CD4-positive, alpha-beta T cell treated with Interleukin-6 at 100 ng/mL for 8 hours (primary cell): ENCODE measurements at regions not wholly inside any gene's neighbourhood (a gene's known extent, or its start where the extent isn't known, plus 50 kb on each side); places are given as distances from the start of the nearest gene placed in this dataset.
A peak's percentile ranks its signal among the peaks of the same experiment; 100 is the strongest.
"Not testable (repeated sequence)": the region's sequence is repeated elsewhere in the genome, so short reads cannot be mapped to it uniquely, and the experiment has no call there.

ENCODE experiments used
- DNase-seq: peaks from one replicate; pipeline ENCODE4 v3.0.0-alpha.2; 2020; ENCODE audit warnings: mixed read lengths, low spot score

DNA sequence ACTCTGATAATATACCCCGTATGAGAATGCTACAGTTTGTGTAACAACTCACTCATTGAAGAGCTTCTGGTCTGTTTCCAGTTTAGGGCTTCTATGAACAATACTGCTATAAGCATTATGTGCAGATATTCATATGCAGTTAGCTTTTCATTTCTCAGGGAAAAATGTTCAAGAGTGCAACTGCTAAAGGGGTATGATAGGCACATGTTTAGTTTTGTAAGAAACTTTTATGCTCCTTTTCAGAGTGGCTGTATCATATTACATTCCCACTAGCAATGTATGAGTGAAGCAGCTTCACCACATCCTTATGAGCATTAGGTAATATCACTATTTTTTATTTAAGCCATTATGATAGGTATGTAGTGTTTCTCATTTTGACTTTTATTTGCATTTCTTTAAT is 182.6 kb upstream of the CXCL12 start:
- no peak for DNase-seq

DNA sequence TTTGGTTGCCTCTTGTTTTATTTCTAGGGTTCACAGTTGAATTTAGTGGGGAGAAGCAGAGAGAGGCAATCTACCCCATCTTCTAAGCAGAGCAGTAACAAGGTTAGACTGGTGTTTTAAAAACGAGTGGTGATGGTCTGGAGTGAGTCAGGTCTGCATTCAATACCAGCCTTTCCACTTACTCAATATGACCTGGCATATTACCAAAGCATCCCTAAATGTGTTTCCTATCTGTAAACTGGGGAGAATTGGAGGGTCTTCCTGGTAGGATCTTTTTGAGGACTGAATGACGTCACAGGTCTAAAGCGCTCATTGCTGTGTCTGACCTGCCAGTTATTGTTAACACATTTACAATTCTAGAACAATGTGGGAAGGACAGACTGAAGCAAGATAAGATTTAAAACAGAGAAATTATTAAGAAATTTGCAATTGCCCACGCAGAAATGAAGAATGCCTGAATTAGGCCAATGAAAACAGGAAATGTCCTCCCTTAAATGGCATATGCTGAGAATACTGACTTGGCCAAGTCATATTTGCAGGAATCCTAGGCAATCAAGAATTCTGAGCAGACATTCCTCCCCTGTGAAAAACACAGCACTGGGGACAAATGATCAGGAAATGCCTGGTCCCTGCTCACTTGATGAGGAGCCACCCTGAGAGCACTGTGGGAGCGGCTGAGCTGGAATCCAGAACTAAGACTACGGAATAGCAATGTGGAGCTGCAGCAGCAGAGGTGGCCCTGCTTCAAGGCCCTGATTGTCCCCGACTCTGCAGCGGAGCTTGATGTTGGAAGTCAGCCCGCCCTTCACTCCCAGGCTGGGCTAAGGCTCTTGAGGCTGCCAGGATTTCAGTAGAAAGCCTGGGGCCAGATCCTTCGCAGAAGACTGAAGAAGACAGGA is 184.5 kb upstream of the CXCL12 start:
- DNase-seq = no peak

DNA sequence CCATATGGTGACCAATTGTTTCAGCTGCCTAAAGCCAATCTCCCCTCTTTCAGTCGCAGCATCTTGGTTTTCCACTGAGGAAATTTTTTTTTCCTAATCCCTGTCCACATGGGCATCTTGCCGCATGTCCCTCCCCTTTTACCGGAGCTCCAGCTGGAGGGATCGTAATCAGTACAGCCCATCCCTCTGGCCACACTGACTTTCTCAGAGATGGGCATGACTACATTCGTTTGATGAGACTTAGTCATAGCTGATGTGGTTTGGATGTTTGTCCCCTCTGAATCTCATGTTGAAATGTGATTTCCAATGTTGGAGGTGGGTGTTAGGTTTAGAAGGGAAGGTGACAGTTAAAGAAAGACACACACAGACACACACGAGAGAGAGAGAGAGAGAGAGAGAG is 186.8 kb upstream of the CXCL12 start:
- DNase-seq = no peak

DNA sequence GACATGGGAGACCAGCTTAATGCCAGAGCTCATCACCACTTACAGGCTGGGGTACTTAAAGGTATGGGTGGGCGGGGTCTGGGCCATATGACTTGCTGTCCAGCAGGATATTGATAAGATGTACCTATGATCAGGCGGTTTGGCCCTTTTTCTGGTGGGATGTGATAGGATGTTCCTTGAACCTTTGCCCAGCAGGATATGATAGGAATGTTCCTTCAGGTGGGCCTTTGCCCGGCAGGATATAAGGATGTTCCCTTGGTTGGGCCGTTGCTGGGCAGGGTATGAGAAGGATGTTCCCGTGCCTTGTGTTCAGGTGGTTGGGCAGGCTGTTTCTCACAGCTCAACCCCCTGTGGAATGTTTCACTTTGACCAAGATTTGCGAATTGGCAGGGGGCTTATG is 187.2 kb upstream of the CXCL12 start:
- DNase-seq = no peak

DNA sequence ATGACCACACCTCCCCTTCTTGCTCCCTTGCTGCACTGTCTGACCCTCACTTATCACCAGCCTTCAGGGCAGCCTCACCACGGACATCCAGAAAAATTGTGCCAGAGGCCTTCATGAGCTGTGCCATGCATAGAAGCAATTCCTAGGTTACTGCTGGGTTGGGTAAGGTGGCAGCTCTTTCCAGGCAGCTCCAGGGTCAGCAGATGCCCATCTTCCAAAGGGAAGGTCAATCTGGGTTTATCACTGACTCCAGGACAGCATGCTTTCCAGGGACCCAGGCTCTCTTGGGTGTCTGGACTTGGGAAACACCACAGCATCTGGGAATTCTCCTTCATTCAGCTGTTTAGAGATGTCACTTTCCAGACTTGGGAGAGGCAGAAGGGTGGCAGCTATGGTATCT is 188.9 kb upstream of the CXCL12 start:
- DNase-seq = no peak

DNA sequence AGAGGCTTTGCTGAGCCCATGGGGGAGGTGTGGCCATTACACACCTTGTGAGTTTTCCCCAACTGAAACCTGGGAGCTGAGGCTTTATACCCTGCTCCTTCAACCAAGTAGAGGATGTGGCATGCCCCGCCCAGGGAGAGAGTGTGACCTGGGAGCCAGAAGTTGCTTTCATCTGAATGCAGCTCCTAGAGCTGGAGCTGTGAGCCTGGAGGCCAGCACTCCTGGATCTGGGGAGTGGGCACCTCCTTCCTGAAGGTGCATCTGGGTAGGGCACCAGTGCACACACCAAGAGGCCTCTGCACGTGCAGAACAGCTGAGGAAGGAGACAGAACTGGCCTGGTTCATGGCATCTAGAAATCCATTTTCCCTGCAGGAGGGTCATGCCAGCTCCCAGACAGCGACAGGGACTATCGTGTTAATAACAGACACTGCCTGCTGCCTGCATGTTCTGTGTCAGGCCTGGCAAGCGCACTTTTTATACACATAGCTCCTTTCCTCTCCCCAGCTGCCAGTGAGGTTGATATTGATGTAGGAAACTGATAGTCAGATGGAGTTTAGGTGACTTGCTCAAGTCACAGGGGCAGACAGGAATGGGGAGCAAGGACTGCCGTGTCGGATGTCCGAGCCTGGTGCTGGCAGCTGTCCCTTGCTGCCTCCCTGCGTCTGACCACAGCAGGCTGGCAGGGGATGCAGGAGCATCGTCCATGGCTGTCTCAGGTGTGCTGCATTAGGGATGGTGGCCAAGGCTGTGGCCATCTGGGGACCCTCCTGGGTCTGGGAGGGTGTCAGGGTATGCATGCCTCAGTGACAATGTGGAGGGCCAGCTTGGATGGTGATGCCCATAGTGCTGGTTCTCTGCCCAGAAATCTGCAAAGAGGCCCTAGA is 189.9 kb upstream of the CXCL12 start:
- DNase-seq = no peak

DNA sequence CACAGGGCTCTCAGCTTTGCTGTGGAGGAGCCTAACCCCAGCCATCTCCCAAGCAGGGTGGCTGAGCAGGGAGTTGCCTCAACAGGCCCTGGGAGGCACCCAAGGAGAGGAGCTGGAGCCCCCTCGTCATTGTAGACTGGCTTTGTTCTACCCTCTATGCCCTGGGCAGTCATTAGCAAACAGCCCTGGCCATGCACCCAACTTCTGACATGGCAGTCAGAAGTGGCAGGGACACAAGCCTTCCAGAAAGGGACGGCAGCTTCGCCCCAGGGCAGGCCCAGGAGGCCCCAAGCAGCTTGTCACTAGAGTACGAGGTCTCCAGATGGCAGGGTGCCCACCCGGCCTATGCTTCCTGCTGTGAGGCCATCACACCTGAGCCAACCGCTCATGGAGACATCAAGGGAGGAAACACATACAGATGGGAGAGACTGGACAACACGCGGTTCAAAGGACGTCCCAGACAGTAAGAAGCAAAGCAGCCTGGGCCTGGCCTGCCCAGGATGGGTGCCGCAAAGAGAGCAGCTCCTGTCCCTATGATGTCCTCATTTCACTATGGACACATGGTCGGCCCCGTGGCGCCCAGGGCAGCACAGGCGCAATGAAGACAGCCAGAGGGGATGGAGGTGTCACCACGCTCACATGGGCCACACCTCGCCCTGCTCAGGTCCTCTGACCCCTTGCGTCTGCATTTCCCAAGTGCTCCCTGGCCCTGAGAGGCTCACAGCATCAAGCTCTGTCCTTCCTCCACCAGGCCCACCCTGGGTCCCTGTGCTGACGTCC is 190.9 kb upstream of the CXCL12 start:
- no peak for DNase-seq

DNA sequence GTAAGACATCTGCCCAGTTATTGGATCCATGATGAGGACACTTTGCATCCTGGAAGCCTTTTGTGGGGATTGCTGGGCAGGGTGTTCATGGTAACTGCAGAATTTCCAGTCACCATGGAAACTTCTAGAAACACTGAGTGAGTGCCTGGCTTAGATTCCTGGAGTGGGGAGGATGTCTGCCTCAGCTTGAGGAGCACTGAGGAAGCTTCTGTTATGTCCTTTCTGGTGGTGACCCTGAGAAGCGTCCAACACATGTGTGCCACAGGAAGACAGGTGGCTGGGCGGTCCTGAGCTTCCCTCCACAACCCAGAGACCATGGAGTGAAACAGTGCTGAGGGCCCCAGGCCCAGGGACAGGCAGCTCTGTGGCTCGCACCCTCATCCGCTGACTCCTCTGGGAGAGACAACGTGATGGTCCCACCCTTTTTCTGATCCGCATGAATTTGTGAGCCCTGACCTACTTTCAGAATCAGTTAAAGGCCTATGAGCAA is 191.8 kb upstream of the CXCL12 start:
- DNase-seq = peak; percentile 35

DNA sequence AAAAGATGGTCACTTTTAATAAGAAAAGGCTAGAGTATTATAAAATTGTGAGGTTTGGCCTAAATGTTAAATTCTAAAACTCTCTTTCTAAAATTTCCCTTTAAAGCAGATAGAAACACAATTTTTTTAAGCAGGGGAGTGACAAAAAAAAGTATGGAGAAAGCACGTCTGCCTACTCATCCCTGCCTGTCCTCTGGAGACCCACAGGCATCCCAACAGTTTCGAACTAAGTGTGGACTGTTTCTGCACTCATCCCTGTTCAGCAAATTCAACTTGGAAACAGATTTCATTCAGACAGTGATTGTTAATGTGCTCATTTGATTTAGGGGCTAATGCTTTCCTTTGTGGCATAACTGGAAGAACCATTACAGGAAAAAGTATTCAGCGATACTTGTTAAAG is 192.6 kb upstream of the CXCL12 start:
- DNase-seq = no peak

DNA sequence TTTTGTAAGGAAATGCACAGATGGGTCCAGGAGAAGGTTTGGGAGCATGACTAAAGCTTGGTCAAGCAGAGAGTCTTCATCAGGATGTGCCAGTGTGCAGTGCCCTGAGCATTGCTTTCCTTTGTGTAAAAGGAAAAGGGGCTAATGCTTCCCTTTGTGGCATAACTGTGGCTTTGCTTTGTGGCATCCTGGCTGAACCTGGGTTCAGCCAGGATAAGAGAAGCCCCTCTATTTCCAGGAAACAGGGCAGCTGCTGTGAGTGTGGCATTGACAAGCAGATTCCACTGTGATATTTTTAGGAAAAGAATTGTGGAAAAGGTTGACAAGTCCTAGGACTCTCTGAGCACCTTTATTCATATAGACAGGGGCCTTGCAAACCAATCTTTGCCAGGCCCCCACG is 193.4 kb upstream of the CXCL12 start:
- no peak for DNase-seq

DNA sequence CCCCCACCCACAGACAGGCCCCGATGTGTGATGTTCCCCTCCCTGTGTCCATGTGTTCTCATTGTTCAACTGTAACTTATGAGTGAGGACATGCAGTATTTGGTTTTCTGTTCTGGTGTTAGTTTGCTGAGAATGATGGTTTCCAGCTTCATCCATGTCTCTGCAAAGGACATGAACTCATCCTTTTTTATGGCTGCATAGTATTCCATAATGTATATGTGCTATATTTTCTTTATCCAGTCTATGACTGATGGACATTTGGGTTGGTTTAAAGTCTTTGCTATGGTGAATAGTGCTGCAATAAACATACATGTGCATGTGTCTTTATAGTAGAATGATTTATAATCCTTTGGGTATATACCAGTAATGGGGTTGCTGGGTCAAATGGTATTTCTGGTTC is 194.1 kb upstream of the CXCL12 start:
- DNase-seq = not testable (repeated sequence)

DNA sequence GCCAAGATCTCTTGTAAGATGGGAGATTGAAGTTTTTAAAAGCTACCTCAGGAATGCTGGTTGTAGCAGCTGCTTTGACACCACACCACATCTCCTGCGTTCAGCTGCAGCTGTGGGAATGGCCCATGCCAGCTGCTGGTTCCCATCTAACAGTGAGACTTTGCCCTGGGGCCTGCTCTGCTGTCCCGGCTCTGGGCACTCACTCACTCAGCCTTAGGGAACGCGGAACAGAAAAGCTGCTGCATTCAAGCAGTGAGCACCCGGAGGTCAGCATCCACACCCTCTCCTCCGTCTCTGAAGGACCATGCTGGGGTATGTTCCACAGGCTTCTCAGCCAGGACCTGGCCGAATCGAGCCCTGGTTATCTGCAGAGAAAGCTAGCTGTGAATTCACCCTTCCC is 197.1 kb upstream of the CXCL12 start:
- DNase-seq = no peak

DNA sequence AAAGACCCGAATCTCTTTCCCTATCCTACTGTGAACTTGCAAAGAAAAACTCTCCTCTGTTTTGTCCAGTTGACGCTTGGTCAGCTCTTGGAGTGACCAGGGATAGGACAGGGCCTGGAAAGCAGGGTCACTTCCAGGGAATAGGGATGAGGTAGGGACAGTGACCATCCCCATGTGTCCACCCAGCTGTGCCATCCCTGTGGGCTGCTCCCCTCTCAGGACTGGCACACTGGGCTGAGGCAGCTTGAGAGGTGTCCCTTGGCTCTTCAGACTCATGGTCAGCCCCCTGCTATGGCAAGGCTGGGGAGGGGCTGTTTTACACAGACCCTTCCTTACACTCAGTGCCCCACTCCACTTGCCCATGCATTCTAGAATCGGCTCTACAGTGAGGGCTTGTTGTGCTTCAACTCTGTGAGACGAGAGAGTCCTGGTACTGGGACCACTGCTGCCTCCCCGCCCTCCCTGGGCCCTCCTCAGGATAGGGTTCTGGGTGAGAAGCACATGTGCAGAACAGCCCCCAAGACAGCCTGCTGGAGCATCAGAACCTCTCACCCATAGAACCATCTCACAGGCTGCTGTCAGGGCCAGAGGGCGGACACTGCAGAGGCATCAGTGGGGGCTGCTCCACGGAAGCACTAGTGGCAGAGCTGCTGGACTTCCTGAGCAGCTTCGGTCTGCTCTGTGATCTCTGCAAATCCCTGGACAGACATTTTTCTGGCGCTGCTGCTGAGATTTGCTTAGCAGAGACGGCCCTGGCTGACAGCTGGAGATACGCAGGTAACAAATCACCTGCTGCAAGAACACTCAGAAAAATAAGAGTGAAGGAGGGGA is 202.8 kb upstream of the CXCL12 start:
- no peak for DNase-seq

DNA sequence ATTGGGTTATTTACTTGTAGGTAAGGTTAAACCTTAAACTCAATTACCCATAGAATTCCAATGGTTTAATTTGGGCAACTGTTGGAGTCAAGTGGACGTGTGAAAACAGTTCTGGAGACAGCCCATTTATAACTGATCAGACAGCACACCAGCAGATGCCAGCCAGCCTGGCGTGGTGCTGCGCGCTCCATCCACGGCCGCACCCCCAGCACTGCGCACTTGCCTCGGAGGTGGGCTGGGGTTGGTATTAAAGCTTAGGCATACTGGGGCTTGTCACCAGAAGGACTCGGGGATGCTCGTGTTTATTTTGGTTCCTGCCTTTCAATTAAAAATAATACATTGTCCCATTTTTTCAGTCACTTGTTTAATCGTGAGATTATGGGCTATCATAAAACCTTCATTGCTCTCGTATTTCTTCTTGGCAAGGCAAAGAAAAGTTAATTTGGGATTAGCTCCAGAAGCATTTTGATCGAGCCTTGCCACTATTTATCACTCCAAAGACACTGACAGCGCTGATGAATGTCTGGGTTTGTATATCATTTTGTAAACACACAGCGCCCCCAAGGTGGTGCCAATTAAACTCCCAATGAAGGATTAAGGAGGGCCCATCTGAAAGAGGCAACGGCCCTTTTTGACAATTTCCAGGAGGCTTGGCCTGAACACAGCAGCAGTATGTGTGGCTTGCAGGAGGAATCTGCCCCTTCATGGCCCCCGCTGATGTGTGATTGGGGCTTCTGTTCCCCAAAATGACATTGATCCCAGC is 204.5 kb upstream of the CXCL12 start:
- DNase-seq = no peak

DNA sequence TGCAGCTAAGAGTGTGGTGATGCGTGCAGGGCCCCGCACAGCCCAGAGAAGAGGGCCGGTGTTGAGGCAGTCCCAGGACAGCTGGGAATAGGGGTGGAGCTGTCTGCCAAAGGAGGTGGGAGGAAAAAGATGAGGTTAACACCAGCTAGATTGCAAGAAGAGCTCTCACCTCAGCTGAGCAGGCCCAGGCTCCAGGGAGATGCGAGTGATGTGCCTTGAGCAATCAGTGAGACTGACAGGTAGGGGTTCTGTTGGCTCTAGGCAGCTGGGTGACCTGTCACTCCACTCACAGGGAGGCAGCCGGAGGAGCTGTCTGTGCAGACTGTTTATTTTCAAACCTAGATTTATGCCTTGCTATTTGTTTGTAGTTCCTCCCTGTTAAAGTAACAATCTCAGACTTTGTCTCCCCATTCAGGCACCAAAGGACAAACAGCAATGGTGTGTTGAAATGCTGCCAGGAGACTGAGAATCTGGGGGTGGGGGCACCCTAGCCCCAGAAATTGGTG is 205.1 kb upstream of the CXCL12 start:
- no peak for DNase-seq

DNA sequence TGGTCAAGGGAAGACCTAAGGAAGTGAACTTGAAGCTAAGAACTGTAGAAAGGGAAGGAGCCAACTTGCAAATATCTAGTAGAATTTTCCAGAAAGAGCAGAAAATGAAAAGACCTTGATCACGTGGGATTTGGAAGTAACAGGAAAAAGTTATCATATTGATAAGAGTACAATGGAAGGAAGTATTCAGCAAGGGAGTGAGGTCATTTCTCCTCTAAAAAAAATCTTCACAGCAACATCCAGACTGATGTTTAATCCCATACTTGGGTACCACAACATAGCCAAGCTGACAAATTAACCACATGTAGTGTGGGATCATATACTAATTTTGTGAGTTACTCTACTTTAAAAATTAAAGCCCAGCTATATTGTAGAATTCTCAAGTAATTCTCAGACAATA is 207.0 kb upstream of the CXCL12 start:
- no peak for DNase-seq

DNA sequence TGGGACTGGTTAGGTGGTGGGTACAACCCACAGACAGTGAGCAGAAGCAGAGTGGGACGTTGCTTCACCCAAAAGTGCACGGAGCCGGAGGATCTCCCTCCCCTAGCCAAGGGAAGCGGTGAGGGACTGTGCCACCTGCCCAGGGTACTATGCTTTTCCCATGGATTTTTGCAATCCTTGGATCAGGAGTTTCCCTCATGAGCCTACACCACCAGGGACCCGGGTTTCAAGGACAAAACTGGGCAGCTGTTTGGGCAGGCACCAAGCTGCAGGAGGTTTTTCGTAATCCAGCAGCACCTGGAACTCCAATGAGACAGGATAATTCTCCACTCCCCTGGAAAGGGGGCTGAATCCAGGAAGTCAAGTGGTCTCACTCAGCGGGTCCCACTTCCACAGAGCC is 209.1 kb upstream of the CXCL12 start:
- no peak for DNase-seq

DNA sequence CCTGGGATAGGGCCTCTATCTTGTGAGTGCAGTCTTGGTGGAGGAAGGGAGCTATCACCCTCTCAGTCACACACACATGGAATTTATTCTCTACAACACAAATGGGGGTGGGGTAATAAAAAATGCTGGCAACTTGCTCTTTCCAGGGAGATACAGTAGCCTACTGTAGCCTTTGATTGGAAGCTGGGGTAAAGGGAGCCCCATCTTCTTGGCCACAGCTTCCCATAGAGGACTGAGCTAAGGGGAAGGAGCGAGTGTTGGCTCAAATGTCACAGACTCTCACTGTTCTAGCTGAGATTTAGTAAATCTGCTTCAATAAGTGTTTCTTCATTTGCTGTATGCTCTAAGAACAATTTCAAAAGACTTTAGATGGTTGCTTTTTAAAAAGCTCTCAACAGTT is 222.2 kb upstream of the CXCL12 start:
- DNase-seq = no peak

DNA sequence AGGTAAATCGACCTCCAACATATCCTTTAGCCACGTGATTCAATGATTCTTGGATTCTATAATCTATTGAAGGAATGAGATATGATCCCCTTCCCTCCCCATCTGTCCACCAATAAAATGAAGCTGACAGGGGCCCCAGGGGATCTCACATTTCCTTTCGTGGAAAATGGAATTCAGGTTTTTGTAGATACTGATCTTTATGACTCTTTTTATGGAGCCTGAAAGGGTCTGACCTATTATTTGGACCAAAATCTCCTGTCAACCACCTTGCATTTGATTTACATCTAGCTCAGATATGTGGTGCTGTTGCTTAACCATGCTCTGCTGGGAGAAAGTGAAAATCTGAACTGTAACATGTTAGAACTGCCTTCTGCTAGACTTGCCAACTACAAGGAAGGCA is 234.0 kb upstream of the CXCL12 start:
- no peak for DNase-seq

DNA sequence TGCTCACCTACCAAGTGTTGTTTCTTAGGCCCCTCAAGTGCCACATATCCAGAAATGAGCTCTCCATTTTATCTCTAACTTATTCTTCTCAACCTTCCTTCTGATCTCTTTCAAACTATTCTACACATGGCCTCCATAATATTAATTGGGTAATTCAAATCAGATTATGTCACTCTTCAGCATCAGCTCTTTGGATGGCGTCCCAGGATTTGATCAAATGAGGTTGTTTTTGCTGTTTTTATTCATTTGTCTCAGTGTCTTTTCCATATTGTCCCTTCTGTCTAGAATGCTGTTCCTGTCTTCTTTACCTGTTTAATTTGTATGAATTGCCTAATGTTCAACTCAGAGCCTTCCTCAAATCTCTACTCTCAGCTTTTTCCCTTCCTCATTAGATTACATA is 234.6 kb upstream of the CXCL12 start:
- DNase-seq = no peak
